Non-pigmented ciliary epithelial cell (primary cell): ENCODE measurements at regions not wholly inside any gene's neighbourhood (a gene's known extent, or its start where the extent isn't known, plus 50 kb on each side); places are given as distances from the start of the nearest gene placed in this dataset.

Source experiments
- DNase-seq: peaks from one replicate; pipeline ENCODE4 v3.0.0-alpha.2; 2010; ENCODE audit warnings: low read depth

DNA sequence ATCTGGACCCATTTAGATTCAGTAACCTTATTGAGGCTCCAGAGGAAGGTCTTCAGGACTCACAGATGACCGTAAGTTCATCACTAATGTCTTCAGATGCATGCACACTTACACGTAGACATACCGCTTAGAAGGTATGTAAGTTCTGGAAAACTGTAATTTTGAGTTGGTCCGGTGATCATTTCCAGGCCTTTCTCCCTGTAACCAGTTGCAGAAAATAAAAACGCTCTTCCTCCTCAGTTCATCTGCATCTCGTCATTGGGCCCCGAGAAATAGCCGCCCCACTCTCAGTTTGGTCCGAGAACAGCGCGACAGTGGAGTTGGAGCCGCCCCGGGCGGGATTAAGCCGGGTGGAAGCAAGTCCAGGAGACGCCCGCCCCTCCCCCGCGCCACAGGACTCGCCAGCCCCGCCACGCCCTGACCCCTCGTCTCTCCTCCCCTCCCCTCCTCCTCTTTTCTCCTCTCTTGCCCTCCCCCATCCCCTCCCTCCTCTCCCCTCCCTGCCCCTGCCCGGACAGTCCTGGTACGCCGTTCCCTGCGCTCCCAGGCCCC lies 83.7 kb downstream of the TNFAIP2 start:
- DNase-seq, result no peak

DNA sequence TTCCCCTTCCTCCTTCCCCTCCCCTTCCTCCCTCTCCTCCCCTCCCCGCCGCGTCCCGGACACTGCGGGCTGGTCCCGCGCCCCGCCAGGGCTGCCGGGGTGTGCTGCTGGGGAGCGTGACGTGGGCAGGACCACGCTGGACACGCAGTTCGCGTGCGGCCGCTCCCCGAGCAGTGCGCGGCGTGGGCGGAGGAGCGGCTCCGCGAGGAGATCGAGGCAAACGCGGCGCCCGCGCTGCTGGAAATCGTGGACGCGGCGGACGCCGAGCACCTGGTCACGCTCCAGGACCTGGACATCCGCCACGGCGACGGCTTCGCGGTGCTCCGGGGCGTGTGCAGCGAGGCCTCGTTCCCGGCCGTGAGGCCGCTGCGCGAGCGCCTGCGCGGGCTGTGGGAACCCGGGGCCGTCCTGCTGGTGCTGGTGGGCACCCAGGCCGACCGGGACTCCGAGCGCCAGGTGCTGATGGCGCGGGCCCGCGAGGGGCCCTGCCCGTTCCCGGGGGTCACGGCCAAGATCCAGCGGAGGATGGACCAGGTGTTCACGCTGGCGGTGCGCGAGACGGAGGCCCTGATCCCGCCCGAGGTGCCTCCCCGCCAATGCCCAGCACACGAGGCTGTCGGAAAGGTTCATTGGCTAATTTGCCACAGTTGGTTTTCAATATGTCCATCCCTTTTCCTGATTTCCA lies 84.3 kb downstream of the TNFAIP2 start:
- DNase-seq, result no peak

GRCh38 chr14:103209054-103209453 lies 85.8 kb downstream of the TNFAIP2 start:
- no peak for DNase-seq

DNA sequence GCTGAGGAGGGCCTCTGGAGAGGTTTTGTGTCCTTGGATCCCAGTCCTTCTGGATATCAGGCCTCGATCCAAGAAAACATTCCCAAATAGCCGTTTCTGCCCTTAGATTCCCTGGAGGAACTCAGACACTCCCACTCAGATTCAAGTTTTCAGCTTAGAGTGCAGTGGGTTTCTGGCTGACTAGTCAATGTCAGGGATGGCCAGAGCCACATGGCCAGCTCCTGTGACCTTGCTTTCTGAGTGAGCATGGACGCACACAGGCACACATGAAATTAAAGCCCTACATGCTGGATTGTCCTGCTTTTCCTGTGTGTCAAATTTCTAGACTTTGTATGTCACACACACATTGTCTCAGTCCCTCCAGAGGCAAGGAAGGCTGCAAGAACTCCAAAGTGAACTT lies 86.2 kb downstream of the TNFAIP2 start:
- DNase-seq, result no peak

- no peak for DNase-seq
Measured at GRCh38 chr14:103213331-103213730, 90.1 kb downstream of the TNFAIP2 start.

DNA sequence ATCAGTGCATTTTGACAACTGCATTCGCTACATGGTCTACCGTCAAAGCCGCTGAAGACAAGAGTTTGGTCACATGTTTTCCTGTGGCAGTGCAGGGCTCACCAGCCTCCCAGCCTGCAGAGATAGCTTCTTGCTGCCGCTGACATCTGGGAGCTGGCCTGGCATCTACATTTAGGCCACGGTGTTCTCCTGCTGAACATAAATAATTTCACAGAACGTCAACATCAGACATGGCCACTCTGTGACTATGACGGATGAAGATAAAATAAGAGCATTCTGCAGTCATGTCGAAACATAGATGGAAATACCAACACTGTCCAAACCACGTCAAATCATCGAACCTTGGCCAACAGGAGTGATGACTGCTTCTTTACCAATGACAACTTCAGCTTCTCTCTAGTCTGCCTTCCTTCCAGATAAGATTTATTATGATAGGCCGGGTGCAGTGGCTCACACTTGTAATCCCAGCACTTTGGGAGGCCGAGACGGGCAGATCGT lies 91.2 kb downstream of the TNFAIP2 start:
- no peak for DNase-seq

- DNase-seq, result no peak
Measured at GRCh38 chr14:103216399-103216798, 93.1 kb downstream of the TNFAIP2 start.

DNA sequence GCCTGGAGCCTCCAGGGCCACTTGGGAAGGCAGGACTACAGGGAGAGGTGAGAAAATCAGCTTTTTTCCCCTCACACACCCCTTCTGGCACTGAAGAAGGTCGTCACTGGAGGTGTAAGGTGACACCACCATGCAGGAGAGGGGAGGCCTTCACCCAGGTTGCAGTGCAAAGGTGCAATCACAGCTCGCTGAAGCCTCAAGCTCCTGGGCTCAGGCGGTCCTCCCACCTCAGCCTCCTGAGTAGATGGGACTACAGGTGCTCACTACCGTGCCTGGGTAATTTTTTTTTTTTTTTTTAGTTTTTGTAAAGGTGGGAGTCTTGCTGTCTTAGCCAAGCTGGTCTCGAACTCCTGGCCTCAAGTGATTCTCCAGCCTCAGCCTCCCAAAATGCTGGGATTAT lies 93.6 kb downstream of the TNFAIP2 start:
- no peak for DNase-seq

GRCh38 chr14:103217538-103217937 lies 94.3 kb downstream of the TNFAIP2 start:
- DNase-seq, result no peak

- DNase-seq, result no peak
Measured at GRCh38 chr14:103220134-103220981, 97.1 kb downstream of the TNFAIP2 start.

- DNase-seq, result no peak
Measured at GRCh38 chr14:103220982-103221641, 97.9 kb downstream of the TNFAIP2 start.

- no peak for DNase-seq
Measured at GRCh38 chr14:103221781-103222358, 98.6 kb downstream of the TNFAIP2 start.

DNA sequence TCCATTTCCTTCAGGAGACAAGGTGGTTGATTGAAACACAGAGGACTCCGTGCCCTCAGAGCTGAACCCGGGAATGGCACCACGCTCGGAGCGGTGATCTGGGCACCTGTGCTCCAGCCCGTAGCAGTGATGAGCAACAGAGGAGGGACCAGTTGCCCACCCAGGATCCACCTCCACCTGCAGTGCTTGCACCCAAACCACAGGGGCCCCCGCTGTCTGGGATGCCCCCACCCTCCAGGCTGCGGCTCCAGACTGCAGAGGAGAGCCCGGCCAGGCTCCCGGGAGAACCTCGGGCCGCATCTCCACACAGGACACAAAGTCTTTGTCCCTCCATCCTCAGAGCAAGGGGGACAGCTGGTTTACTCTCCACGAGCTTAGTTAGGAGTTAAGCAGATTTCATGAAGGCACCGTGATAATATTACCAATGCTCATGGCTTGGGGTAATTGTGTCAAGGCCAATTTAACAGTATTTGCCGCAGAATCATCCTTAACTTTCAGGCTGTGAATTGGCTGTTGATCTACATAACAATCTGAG lies 100.6 kb downstream of the TNFAIP2 start:
- no peak for DNase-seq

GRCh38 chr14:103225062-103225461 lies 101.8 kb downstream of the TNFAIP2 start:
- DNase-seq, result no peak

- no peak for DNase-seq
Measured at GRCh38 chr14:103225476-103225875, 102.2 kb downstream of the TNFAIP2 start.

DNA sequence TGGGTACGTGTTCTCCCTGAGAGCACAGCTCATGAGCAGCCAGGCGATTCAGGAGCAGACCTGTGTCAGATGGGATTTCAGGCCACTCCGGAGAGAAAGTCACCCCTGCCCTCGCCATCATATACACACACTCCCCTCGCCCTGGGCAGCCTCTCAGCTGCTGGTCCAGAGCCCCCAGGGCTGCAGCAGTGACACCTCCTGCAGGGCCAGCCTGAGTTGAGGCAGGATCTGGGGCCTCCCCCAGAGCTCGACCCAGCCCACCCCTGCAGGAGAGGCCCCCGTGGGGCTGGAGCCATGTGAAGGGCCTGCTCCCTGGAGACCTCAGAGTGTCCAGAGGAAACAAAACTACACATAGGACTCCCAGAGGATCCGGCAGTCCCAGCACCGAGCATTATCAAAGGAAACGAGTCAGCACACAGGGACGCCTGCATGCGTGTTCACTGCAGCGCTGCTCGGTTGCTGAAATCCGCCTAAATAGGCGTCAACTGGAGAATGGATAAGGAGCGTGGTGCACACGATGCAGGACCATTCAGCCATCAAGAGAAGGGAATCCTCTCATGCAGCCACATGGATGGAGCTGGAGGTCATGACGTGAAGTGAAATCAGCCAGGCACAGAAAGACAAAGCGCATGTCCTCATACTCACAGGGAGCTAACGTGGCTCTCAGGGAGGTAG lies 104.0 kb downstream of the TNFAIP2 start:
- no peak for DNase-seq

- no peak for DNase-seq
Measured at GRCh38 chr14:103228076-103228806, 105.0 kb downstream of the TNFAIP2 start.

- DNase-seq, result no peak
Measured at GRCh38 chr14:103228866-103229265, 105.2 kb upstream of the EIF5 start.

DNA sequence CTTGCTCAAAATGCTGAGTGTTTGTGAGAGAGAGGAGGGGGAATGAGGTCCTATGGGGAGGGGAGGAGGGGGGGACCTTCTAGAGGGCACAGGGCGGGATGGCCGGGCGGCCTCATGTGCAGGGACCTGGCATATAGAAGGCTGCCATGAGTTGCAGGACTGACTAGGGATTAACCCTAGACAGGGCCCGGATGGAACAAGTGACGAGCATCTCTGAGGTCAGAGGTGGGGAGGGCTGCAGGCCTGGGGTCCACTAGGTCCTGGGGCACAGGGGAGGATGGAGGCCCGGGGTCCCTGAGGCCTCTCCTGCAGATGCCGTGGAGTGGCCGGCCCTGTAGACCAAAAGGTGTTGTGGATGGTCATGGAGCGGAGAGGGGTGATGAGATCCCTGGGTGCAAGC lies 104.0 kb upstream of the EIF5 start:
- no peak for DNase-seq

DNA sequence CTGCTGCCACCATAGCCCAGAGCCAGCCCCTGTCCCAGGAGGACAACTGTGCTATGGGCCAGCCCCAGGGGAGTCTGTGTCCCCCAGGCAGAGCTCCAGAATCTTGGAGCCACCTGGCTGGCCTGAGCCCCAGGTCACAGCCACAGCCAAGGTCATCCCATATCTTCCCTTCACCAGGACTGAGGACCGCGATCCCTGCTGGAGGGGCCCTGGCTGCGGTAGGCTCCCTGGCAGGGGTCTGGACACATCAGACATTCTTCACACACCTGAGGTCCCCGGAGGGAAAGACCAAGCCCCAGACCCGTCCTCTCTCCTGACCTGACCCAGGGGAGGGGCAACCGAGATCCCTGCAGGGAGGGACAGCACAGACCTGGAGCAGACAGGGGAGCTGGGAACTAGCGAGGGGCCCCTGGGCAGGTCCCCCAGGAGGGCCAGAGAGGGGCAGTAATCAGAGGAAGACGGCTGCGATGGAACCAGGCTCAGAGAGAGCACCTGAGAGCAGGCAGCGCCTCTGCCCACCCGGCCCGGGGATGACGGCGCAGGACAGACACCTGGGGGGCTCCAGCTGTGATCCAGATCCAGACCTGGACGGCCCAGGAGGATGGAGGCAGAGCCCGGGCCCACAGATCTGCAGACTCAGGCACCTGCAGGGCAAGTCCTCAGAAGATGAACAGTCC lies 103.2 kb upstream of the EIF5 start:
- DNase-seq, result no peak
